ENCODE measurements at regions not wholly inside any gene's neighbourhood (a gene's known extent, or its start where the extent isn't known, plus 50 kb on each side); places are given as distances from the start of the nearest gene placed in this dataset.

DNA sequence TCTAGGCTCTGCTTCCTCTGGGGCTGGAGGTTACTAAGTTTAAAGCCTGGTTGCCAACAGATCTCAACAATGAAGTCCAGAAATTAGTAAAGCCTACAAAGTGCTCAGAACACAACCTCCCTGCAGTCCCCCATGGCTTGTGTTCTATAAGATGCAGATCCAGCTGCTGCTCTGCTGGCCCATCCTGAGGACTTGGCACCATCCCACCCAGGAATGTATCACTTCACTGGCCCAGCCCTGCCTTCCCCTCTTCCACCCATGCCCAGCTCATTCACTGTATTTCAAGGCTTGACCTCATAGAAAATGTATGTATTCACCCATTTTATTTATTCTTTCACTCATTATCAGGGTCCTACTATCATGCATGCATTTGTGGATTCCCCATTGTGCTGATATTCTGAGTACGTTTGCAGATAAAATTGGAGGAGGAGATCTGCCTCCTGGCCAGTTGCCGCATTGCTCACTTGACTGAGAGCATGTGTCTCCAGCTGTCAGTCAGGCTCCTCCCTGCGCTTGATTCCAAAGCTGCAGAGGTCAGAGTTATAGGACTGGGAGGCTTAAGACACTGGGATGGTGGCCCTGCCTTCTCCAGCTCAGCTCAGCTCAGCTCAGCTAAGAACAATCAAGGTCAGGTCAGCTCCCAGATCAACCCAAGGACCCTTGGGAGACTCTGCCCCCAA is 104.8 kb downstream of the MAFB start:
- ATAC-seq (no peak), DNase-seq (no peak)
- Mint-ChIP-seq H3K36me3 (ENCODE audit: low read depth) (no peaks in the 10 kb centered on the region), H3K4me1 (ENCODE audit: low read depth) (no peaks in the 10 kb centered on the region), H3K27me3 (peaks cover 5% of the 10 kb centered on the region), H3K9me3 (no peaks in the 10 kb centered on the region), H3K27ac (no peak overlapping the region), H3K4me3 (no peak overlapping the region)
- CTCF ChIA-PET: no interaction called here
- POLR2A ChIA-PET: no interaction called here
- intact Hi-C loops (cut with micrococcal nuclease): no loop called here
- TF ChIP-seq, protein P1, sequence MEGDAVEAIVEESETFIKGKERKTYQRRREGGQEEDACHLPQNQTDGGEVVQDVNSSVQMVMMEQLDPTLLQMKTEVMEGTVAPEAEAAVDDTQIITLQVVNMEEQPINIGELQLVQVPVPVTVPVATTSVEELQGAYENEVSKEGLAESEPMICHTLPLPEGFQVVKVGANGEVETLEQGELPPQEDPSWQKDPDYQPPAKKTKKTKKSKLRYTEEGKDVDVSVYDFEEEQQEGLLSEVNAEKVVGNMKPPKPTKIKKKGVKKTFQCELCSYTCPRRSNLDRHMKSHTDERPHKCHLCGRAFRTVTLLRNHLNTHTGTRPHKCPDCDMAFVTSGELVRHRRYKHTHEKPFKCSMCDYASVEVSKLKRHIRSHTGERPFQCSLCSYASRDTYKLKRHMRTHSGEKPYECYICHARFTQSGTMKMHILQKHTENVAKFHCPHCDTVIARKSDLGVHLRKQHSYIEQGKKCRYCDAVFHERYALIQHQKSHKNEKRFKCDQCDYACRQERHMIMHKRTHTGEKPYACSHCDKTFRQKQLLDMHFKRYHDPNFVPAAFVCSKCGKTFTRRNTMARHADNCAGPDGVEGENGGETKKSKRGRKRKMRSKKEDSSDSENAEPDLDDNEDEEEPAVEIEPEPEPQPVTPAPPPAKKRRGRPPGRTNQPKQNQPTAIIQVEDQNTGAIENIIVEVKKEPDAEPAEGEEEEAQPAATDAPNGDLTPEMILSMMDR (IDR thresholded peaks at IDR 0.05): no peak

DNA sequence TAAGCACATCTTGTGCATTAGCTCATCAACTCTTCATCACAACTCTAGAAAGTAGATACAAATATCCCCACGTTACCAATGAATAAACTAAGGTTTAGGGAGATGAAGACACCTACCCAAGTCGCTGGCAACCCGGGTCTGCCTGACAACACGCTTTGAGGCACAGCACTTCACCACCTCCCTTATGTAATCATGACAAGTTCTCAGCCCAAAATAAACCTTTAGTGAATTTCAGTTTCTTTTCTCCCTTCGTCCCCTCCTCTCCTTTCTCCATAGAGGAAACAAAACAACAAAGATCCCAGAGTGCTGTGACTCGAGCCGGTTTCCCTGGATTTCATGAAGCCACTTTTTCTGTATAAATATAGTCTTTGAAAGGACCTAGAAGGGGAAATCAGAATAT is 105.4 kb downstream of the MAFB start:
- intact Hi-C loops (cut with micrococcal nuclease): no loop called here
- H3K4me3 Mint-ChIP-seq: no peak overlapping the region
- ChIA-PET POLR2A (no interaction called here), CTCF (no interaction called here)
- H3K9me3 Mint-ChIP-seq: no peaks in the 10 kb centered on the region
- DNase-seq (no peak), ATAC-seq (no peak)
- TF ChIP-seq, protein P1 (IDR thresholded peaks at IDR 0.05): no peak
- no peaks in the 10 kb centered on the region for H3K36me3 Mint-ChIP-seq (ENCODE audit: low read depth)
- no peak overlapping the region for H3K27ac Mint-ChIP-seq
- no peaks in the 10 kb centered on the region for H3K27me3 Mint-ChIP-seq
- no peaks in the 10 kb centered on the region for H3K4me1 Mint-ChIP-seq (ENCODE audit: low read depth)

DNA sequence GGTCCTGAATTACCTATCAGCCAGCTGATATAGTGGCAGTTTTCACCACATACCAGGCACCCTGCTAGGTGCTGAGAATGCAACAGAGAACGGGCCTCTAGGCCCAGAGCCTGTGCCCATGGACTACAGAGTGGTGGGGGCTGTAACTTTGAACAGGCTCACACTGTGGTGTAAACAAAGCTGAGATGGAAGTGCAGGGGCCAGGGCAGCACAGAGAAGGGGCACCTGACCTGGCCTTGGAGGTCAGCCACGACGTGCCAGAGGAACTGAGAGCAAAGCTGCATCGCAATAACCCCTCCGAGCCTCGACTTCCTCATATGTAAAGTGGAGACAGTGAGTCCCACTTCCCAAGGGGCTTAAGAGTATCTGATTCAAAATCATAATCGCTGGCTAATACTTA is 105.8 kb downstream of the MAFB start:
- Mint-ChIP-seq H3K27me3 (no peaks in the 10 kb centered on the region), H3K36me3 (ENCODE audit: low read depth) (no peaks in the 10 kb centered on the region), H3K9me3 (no peaks in the 10 kb centered on the region), H3K4me1 (ENCODE audit: low read depth) (no peaks in the 10 kb centered on the region), H3K4me3 (no peak overlapping the region), H3K27ac (no peak overlapping the region)
- ChIA-PET POLR2A (no interaction called here), CTCF (no interaction called here)
- DNase-seq (no peak), ATAC-seq (no peak)
- TF ChIP-seq, protein P1 (IDR thresholded peaks at IDR 0.05): no peak
- intact Hi-C loops (cut with micrococcal nuclease): no loop called here

DNA sequence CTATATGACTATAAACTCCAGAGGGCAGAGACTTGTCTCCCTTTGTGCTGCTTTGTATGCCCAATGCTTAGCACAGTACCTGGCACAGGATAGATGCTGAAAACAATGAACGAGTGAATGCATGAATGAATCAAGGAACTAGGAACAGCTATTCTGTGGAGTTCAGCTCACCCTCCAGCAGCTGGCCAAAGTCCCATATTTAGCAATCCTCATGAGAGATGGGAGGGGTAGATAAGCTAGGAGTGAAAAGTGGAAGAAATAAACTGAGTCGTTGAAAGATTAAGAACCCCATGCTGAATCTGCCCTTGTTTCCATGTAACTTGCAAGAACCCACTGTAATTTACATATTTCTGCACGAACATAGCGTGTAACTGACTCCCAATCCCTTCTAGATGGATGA is 106.5 kb downstream of the MAFB start:
- intact Hi-C loops (cut with micrococcal nuclease): no loop called here
- no peak for ATAC-seq
- H3K4me3 Mint-ChIP-seq: no peak overlapping the region

DNA sequence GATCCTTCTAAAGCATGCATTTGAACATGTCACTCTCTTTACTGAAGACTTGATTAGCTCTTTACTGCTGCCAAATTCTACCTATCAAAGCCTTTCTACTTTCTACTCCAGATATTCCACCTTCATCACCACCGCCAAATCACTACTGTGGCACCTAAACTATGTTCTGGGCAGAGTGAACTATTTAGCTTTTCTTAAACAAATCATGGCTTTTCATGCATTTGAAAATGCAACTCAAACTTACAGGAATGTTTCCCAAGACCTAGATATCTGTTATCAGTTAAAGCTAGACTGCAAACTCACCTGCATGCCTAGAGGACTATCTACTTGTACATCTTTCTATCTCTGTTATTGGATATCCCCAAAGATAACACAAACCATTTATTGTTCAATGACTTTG is 109.3 kb downstream of the MAFB start:
- DNase-seq (no peak), ATAC-seq (no peak)
- H3K9me3 Mint-ChIP-seq: no peaks in the 10 kb centered on the region
- TF ChIP-seq, protein P1 (IDR thresholded peaks at IDR 0.05): no peak
- H3K4me1 Mint-ChIP-seq (ENCODE audit: low read depth): no peaks in the 10 kb centered on the region
- POLR2A ChIA-PET: no interaction called here
- H3K4me3 Mint-ChIP-seq: no peak overlapping the region
- no peaks in the 10 kb centered on the region for H3K27me3 Mint-ChIP-seq
- H3K36me3 Mint-ChIP-seq (ENCODE audit: low read depth): no peaks in the 10 kb centered on the region
- no peak overlapping the region for H3K27ac Mint-ChIP-seq
- CTCF ChIA-PET: no interaction called here
- intact Hi-C loops (cut with micrococcal nuclease): no loop called here

More for the DNA sequence above, 106.5 kb downstream of the MAFB start:
- Mint-ChIP-seq H3K4me1 (ENCODE audit: low read depth) (no peaks in the 10 kb centered on the region), H3K9me3 (no peaks in the 10 kb centered on the region), H3K27me3 (no peaks in the 10 kb centered on the region), H3K27ac (no peak overlapping the region), H3K36me3 (ENCODE audit: low read depth) (no peaks in the 10 kb centered on the region)
- no peak for DNase-seq
- TF ChIP-seq, protein P1 (IDR thresholded peaks at IDR 0.05): no peak
- POLR2A ChIA-PET: no interaction called here
- CTCF ChIA-PET: no interaction called here

Measured in activated CD8-positive, alpha-beta T cell treated with anti-CD3 and anti-CD28 coated beads for 36 hours (primary cell).